Endothelial cell of umbilical vein (primary cell): ENCODE measurements at regions not wholly inside any gene's neighbourhood (a gene's known extent, or its start where the extent isn't known, plus 50 kb on each side); places are given as distances from the start of the nearest gene placed in this dataset.

ENCODE experiments used
- BruUV-seq: library from RNA; stranded (reverse); fragments of 400-500 nt; replicated peaks from 2 replicates; lab custom pipeline; 2021; lab: Mats Ljungman, UMichigan
- CTCF ChIA-PET: fragments of 300-600, 350-600 bp; sonication (Branson Sonifier 250); formaldehyde crosslinking; loops from one replicate; lab custom pipeline; 2021; ENCODE audit warnings: antibody characterized with exemption, inconsistent platforms; lab: Charles Lee
- POLR2A ChIA-PET: fragments of 300-600, 350-600 bp; sonication (Branson Sonifier 250); formaldehyde crosslinking; loops from one replicate; lab custom pipeline; 2021; ENCODE audit warnings: antibody characterized with exemption, inconsistent platforms; lab: Charles Lee
- DNase-seq: peaks from one replicate; pipeline ENCODE4 v3.0.0-alpha.2; 2011; ENCODE audit warnings: low read depth, low spot score
- FAIRE-seq: peaks from 2 replicates; lab custom pipeline; 2011; peaks lifted over from hg19 to GRCh38; lab: Jason Lieb, UNC
- H2AFZ ChIP-seq: 2 replicates; pipeline ENCODE4 v1.6.0; 2012; ENCODE audit warnings: low read depth, low read length, control low read depth, inconsistent platforms
- H3K27ac ChIP-seq: 2 replicates; pipeline ENCODE4 v1.5.1; 2011; ENCODE audit warnings: low read depth, mild to moderate bottlenecking, control low read depth, low read length, moderate library complexity; ENCODE audit not compliant: insufficient read depth
- H3K27me3 ChIP-seq, 2 experiments: 2 replicates each; pipeline versions ENCODE4 v1.6.0 to v1.6.1; 2011; ENCODE audit warnings: low read length in 2 of 2, mixed read lengths in 1 of 2; ENCODE audit not compliant: control insufficient read depth in 2 of 2, insufficient read depth in 2 of 2
- H3K36me3 ChIP-seq, 2 experiments: 2 replicates in 1 of 2; 3 replicates in 1 of 2; pipeline ENCODE4 v1.5.1; 2011; ENCODE audit warnings: low read length in 2 of 2, mild to moderate bottlenecking in 1 of 2, moderate library complexity in 1 of 2; ENCODE audit not compliant: control insufficient read depth in 2 of 2, insufficient read depth in 2 of 2; ENCODE audit errors: extremely low read depth in 1 of 2
- H3K4me1 ChIP-seq: 3 replicates; pipeline ENCODE4 v1.5.1; 2011; ENCODE audit warnings: mild to moderate bottlenecking, low read length; ENCODE audit not compliant: control insufficient read depth, insufficient read depth; ENCODE audit errors: extremely low read depth
- H3K4me2 ChIP-seq: 2 replicates; pipeline ENCODE4 v1.6.1; 2011; ENCODE audit warnings: low read length, control low read depth, mixed read lengths; ENCODE audit not compliant: insufficient read depth
- H3K4me3 ChIP-seq, 3 experiments: fragments of 200-600 bp in 1 of 3; sonication (generic), shearing (Covaris generic) in 1 of 3; replicated peaks in 1 of 3; 2 replicates each; pipeline ENCODE4 v1.5.1; 2011 to 2016; ENCODE audit warnings: control low read depth in 3 of 3, low read length in 3 of 3, mild to moderate bottlenecking in 2 of 3, inconsistent platforms in 1 of 3, low read depth in 1 of 3, moderate library complexity in 1 of 3; ENCODE audit not compliant: insufficient read depth in 1 of 3
- H3K79me2 ChIP-seq: 2 replicates; pipeline ENCODE4 v1.6.0; 2012; ENCODE audit warnings: low read length, inconsistent platforms; ENCODE audit not compliant: control insufficient read depth, insufficient read depth
- H3K9ac ChIP-seq: replicated peaks from 2 replicates; pipeline ENCODE3; 2011; ENCODE audit warnings: low read length, control low read depth; ENCODE audit not compliant: insufficient read depth; ENCODE audit errors: extremely low read depth
- H3K9me1 ChIP-seq: replicated peaks from 3 replicates; pipeline ENCODE4 v1.6.0; 2011; ENCODE audit warnings: mild to moderate bottlenecking, low read length; ENCODE audit not compliant: control insufficient read depth, insufficient read depth; ENCODE audit errors: extremely low read depth
- H3K9me3 ChIP-seq: replicated peaks from 2 replicates; pipeline ENCODE4 v1.5.1; 2012; ENCODE audit warnings: low read length, inconsistent platforms; ENCODE audit not compliant: control insufficient read depth, insufficient read depth
- H4K20me1 ChIP-seq: replicated peaks from 2 replicates; pipeline ENCODE3; 2011; ENCODE audit warnings: mild to moderate bottlenecking, low read length; ENCODE audit not compliant: control insufficient read depth, insufficient read depth; ENCODE audit errors: extremely low read depth
- EZH2 ChIP-seq: IDR thresholded peaks from 2 replicates; pipeline ENCODE4 v1.6.1; 2012; ENCODE audit warnings: borderline replicate concordance, low read depth, mild to moderate bottlenecking, moderate library complexity, low read length, inconsistent platforms; ENCODE audit not compliant: severe bottlenecking
- FOS ChIP-seq: IDR thresholded peaks from 2 replicates; pipeline ENCODE4 v1.6.1; 2011; ENCODE audit warnings: mild to moderate bottlenecking, low read length, moderate library complexity, borderline replicate concordance; ENCODE audit not compliant: insufficient read depth
- GATA2 ChIP-seq: IDR thresholded peaks from 2 replicates; pipeline ENCODE4 v1.7.0; 2011; ENCODE audit warnings: low read depth, mild to moderate bottlenecking, moderate library complexity, mixed read lengths, low read length; ENCODE audit not compliant: insufficient read length, insufficient read depth
- JUN ChIP-seq: IDR thresholded peaks from 2 replicates; pipeline ENCODE4 v1.6.1; 2011; ENCODE audit warnings: borderline replicate concordance, low read depth; ENCODE audit not compliant: insufficient read length, insufficient read depth
- MYC ChIP-seq: IDR thresholded peaks from one replicate; pipeline ENCODE4 v1.6.1; 2011; ENCODE audit warnings: mild to moderate bottlenecking, low read depth, low read length
- POLR2A ChIP-seq: IDR thresholded peaks from 2 replicates; pipeline ENCODE4 v1.6.1; 2012; ENCODE audit warnings: low read depth, mild to moderate bottlenecking, control low read depth, low read length
- POLR2AphosphoS5 ChIP-seq: IDR thresholded peaks from 2 replicates; pipeline ENCODE4 v1.6.1; 2012; ENCODE audit warnings: low read depth, mild to moderate bottlenecking, control low read depth, low read length, moderate library complexity; ENCODE audit not compliant: insufficient read depth
- dilution Hi-C: fragments of 300-500 bp; cut with MboI; formaldehyde crosslinking; loops from one replicate; pipeline ENCODE4 v1.15.0; 2019; ENCODE audit warnings: low sequenced_read_pairs; ENCODE audit not compliant: extremely low pct_ligation_motif_present
- intact Hi-C: fragments of 100-400 bp; cut with micrococcal nuclease; formaldehyde crosslinking; loops from one replicate; pipeline ENCODE4 v1.10.0; 2022
- TF ChIP-seq, protein P1 (sequence below), 2 donors: IDR thresholded peaks; 1 replicate in 1 of 2; 2 replicates in 1 of 2; pipeline ENCODE4 v1.5.1; 2011; ENCODE audit warnings: low read length in 2 of 2, mild to moderate bottlenecking in 2 of 2, moderate library complexity in 2 of 2, control low read depth in 1 of 2, inconsistent platforms in 1 of 2, low read depth in 1 of 2; ENCODE audit not compliant: insufficient read depth in 1 of 2; ENCODE audit errors: extremely low read depth in 1 of 2
- TF ChIP-seq, protein P2 (sequence below): IDR thresholded peaks from 2 replicates; pipeline ENCODE4 v1.6.1; 2011; ENCODE audit not compliant: insufficient read depth, insufficient read length

- dilution Hi-C loops (no loop called here), intact Hi-C loops (no loop called here)
- no peaks in the 10 kb centered on the region for H3K9me3 ChIP-seq
- no peak overlapping the region for H3K4me2 ChIP-seq
- ChIA-PET POLR2A (no interaction called here), CTCF (no interaction called here)
- H3K4me1 ChIP-seq: no peaks in the 10 kb centered on the region
- H3K79me2 ChIP-seq: no peaks in the 10 kb centered on the region
- no peak overlapping the region for H2AFZ ChIP-seq
- BruUV-seq: no TSS peak
- no peak overlapping the region for H3K9ac ChIP-seq
- no peak overlapping the region for H3K4me3 ChIP-seq
- H3K27me3 ChIP-seq: peaks cover 0 to 4% of the 10 kb centered on the region in 2 experiments
- no peak overlapping the region for H3K27ac ChIP-seq
- no peak for TF ChIP-seq POLR2A
- no peak for TF ChIP-seq JUN
- no peak for TF ChIP-seq FOS
- no peak for TF ChIP-seq GATA2
- TF ChIP-seq, protein P1, sequence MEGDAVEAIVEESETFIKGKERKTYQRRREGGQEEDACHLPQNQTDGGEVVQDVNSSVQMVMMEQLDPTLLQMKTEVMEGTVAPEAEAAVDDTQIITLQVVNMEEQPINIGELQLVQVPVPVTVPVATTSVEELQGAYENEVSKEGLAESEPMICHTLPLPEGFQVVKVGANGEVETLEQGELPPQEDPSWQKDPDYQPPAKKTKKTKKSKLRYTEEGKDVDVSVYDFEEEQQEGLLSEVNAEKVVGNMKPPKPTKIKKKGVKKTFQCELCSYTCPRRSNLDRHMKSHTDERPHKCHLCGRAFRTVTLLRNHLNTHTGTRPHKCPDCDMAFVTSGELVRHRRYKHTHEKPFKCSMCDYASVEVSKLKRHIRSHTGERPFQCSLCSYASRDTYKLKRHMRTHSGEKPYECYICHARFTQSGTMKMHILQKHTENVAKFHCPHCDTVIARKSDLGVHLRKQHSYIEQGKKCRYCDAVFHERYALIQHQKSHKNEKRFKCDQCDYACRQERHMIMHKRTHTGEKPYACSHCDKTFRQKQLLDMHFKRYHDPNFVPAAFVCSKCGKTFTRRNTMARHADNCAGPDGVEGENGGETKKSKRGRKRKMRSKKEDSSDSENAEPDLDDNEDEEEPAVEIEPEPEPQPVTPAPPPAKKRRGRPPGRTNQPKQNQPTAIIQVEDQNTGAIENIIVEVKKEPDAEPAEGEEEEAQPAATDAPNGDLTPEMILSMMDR (IDR thresholded peaks at IDR 0.05; ENCODE audit: extremely low read depth in 1 of 2, insufficient read depth in 1 of 2, low read depth in 1 of 2, low read length in 2 of 2): no peak
- TF ChIP-seq, protein P2, sequence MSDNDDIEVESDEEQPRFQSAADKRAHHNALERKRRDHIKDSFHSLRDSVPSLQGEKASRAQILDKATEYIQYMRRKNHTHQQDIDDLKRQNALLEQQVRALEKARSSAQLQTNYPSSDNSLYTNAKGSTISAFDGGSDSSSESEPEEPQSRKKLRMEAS: no peak
- no peak for TF ChIP-seq EZH2
- TF ChIP-seq MYC: no peak
- no peak for TF ChIP-seq POLR2AphosphoS5
- H3K36me3 ChIP-seq: no peaks in the 10 kb centered on the region
- FAIRE-seq: no peak
- no peaks in the 10 kb centered on the region for H3K9me1 ChIP-seq
- no peak for DNase-seq
- H4K20me1 ChIP-seq: no peaks in the 10 kb centered on the region
Observed at GRCh38 chr17:5913641-5914040, 156.5 kb upstream of the WSCD1 start.
